C4-2B (cell line): ENCODE measurements at regions not wholly inside any gene's neighbourhood (a gene's known extent, or its start where the extent isn't known, plus 50 kb on each side); places are given as distances from the start of the nearest gene placed in this dataset.

Experiments used
- ZFX ChIP-seq: fragments of 450-650 bp; IDR thresholded peaks from 2 replicates; pipeline ENCODE4 v1.6.1; 2017
- TF ChIP-seq, protein P1 (sequence below): fragments of 450-650 bp; conservative IDR thresholded peaks from 2 replicates; pipeline ENCODE4 v1.5.1; 2017; ENCODE audit warnings: mild to moderate bottlenecking

GRCh38 chr7:117972606-117973005 lies 99.4 kb upstream of the CTTNBP2 start:
- no peak for TF ChIP-seq ZFX
- TF ChIP-seq, protein P1, sequence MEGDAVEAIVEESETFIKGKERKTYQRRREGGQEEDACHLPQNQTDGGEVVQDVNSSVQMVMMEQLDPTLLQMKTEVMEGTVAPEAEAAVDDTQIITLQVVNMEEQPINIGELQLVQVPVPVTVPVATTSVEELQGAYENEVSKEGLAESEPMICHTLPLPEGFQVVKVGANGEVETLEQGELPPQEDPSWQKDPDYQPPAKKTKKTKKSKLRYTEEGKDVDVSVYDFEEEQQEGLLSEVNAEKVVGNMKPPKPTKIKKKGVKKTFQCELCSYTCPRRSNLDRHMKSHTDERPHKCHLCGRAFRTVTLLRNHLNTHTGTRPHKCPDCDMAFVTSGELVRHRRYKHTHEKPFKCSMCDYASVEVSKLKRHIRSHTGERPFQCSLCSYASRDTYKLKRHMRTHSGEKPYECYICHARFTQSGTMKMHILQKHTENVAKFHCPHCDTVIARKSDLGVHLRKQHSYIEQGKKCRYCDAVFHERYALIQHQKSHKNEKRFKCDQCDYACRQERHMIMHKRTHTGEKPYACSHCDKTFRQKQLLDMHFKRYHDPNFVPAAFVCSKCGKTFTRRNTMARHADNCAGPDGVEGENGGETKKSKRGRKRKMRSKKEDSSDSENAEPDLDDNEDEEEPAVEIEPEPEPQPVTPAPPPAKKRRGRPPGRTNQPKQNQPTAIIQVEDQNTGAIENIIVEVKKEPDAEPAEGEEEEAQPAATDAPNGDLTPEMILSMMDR: no peak
